Suppressor macrophage treated with lipopolysaccharide for 4 hours (primary cell): ENCODE measurements at regions not wholly inside any gene's neighbourhood (a gene's known extent, or its start where the extent isn't known, plus 50 kb on each side); places are given as distances from the start of the nearest gene placed in this dataset.
A peak's percentile ranks its signal among the peaks of the same experiment; 100 is the strongest.

Source experiments
- DNase-seq: peaks from one replicate; pipeline ENCODE4 v3.0.0-alpha.2; 2020

- no peak for DNase-seq
Observed at GRCh38 chr3:124453189-124453588, 277.1 kb upstream of the UMPS start.

DNA sequence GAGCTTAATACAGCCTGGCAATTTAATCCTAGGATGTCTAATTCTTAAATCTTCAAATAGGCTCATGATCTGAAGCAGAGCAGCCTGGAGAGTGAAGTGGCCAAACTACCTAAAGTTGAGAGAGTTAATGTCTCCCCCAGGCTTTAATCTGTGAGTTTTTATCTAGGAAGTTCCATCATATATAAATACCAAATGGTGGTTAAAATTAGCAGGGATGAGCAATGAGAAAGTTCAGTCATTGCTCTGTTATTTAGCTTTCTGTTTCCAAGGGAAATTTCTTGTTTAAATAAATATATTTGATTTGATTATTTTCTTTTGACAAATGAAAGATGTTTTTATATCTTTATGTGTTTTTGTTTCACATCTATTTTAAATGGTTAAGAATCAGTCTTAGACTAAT is 274.4 kb upstream of the UMPS start:
- DNase-seq = no peak

DNA sequence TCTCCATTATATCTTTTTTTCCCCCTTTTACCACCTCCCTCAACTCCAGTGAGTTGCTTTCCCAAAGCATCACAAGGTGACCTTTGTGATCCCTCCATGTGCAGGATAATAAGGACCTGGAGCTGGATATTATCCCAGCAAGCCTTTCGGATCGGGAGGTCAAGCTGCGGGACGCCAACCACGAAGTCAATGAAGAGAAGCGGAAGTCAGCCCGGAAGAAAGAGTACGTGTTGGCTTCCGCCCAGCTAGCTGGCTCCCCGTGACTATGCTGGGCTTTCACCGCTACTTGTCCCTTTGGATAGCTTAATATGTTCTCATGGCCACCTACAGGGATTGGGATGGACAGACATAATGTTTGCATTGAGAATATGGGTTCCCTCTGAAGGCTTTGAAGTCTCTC is 273.7 kb upstream of the UMPS start:
- DNase-seq = no peak

GRCh38 chr3:124459678-124460077 is 270.6 kb upstream of the UMPS start:
- no peak for DNase-seq

GRCh38 chr3:124461126-124461525 is 269.1 kb upstream of the UMPS start:
- DNase-seq = no peak

DNA sequence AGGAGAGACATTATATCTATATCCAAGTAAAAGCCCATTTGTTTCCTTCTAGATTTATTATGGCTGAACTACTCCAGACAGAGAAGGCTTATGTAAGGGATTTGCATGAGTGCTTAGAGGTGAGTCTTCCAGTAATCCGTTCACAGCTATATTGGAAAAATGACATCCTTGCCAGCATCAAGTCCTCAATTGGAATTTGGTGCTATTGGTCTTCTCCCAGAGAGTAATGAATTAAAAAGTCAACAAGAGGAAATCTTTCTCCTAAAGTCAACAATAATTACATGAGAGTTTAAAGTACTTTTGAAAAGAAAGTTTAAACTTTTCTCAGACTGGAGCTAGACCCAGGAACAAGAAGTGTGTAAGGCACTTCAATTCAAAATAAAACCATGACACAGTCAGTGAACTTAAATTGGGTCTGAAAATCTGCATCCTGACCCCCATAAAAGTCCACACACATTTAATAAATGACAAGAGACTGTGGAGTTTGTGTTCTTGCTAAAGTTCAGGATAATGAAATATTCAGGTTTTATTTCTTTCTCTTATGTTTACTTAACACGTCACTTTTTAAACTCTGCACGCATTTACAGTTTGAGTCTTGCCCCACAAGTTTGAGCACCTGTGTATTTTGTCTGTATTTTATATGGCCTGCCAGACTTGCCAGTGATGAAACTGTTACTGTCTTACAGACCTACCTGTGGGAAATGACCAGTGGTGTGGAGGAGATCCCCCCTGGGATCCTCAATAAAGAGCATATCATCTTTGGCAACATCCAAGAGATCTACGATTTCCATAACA is 268.2 kb upstream of the UMPS start:
- DNase-seq = no peak

GRCh38 chr3:124463234-124463633 is 267.0 kb upstream of the UMPS start:
- DNase-seq = no peak

DNA sequence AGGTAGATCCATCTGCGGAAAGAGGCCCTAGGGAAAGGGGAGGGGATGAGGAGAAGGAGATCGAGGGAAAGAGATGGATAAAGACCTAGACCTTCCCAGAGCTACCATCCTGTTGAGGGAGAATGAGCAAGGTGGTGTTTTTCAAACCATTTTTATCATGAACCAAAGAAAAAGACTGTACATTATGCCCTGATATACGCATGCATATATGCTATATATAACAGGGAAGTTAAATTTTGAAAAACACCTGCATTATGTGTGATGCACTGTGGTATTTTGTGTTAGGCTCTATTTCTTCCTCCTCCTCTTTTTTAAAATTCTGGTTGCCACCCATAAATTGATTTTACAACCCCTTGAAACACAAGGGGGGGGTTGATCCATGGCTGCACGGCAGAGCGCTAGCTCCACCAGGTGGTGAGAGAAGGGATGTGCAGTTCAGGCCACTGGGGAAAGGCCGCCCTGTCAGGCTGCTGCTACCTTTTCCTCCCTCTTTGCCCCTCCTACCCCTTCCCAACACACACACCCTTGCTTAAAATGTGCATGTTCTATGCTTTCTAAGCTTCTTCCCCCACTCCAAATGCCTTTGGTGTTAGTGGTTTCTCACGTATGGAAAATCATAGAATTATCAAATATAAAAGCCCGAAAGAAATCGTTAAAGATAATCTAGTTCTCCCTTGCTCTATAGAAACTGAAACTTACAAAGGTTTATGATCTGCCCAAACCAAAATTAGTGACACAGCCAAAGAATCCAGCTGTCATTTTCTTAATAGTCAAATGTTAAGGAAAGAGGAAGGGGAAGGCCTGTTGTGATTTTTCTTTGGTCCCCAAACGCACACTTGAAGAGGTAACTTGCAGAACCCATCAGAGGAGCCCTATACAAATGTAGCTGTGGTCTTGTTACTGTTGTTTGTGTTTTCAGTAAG is 262.0 kb upstream of the UMPS start:
- peak; percentile 54 for DNase-seq

GRCh38 chr3:124469555-124469954 is 260.7 kb upstream of the UMPS start:
- no peak for DNase-seq

GRCh38 chr3:124478830-124479229 is 251.4 kb upstream of the UMPS start:
- no peak for DNase-seq

DNA sequence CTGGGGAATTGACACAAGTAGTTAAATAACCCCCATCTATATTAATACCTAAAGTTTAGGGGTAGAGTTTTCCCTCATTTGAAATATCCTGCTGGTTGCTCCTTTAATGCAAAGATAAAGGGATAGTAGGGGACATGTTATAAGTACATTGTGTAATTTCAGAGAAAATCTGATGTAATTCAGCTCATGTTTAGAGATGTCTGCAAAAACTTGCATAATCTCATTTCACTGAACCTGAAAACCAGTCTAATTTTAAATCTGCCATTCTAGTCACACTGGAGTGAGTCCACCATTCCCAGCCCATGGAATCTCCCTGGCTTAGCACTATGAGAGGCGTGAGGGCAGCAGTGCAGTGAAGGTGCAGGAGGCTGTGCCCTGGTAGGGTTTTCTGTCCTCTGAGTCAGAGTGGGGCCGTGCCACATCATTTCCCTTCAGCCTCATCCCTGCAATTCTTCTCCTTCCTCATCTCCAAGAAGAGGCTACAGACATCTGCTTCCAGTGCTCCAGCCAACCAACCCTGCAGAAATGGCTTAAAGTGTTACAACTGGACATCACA is 246.3 kb upstream of the UMPS start:
- DNase-seq = no peak

DNA sequence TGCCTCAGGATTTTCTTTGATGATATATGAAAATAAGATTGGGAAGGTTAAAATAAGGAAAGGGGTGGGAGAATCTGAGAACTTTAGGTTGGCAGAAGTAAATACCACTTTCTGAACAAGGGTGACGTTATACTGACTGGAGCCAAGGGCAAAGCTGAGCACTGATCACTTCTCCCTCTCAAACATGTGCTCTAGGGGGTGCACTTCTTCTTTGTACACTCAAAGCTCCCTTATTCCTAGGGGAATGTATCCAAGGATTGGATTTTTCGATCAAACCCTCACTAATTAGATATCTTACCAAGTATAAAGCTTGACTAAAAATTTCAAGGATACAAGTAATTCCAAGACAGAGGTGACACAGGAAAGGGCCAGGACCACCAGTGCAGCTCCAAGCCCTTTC is 243.9 kb upstream of the UMPS start:
- no peak for DNase-seq

GRCh38 chr3:124489506-124489905 is 240.7 kb upstream of the UMPS start:
- no peak for DNase-seq

DNA sequence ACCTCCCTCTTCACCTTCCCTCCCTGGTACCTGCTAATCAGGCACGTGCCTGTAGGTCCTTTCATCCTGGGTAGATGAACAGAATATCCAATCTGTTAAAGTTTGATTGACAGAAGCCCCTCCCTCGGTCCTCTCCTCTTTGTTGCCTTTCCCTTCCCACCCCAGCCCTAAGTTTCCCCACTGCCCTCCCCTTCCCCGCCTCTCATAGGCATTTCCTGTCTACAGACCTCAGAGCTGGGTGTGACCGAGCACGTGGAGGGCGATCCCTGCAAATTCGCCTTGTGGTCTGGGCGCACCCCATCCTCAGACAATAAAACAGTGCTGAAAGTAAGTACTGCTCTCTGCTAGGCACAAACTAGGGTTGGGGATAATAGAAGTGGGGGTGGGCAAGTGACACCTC is 239.2 kb upstream of the UMPS start:
- DNase-seq = no peak

GRCh38 chr3:124491875-124492274 is 238.4 kb upstream of the UMPS start:
- DNase-seq = no peak

GRCh38 chr3:124492824-124493223 is 237.4 kb upstream of the UMPS start:
- DNase-seq = no peak

DNA sequence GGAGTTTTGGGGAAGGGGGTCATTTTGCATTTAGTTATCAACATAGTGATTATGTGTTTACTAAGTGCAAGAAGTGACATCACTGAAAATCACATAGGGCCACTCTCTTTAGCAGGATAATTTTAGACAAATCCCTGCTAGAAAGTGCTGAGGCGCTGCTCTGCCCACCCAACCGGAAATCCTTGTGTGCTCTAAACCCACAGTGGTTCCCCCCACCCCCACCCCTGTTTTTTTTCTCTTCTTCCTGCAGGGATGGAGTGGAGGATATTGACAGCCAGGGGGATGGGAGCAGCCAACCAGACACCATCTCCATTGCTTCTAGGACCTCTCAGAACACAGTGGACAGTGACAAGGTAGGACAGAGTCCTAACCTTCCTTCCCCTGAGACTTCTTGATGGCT is 234.2 kb upstream of the UMPS start:
- no peak for DNase-seq

DNA sequence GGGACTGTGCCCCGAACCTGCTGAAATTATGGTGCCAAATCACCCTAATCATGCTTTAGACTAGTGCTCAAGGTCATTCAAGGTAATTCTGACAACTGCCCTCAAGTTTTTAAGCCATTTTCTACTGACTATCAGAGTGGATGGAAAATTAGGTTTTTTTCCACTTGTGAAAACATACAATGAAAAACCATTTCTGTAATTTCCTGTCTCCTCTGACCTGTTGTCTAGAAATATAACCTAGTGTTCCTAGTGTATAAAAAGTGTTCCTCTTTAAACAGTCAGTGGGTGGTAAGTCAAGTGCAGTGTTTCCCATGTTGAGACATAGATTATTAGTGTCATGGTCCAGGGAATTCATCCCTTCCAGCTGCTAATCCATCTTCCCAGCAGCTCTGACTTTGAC is 232.8 kb upstream of the UMPS start:
- no peak for DNase-seq

DNA sequence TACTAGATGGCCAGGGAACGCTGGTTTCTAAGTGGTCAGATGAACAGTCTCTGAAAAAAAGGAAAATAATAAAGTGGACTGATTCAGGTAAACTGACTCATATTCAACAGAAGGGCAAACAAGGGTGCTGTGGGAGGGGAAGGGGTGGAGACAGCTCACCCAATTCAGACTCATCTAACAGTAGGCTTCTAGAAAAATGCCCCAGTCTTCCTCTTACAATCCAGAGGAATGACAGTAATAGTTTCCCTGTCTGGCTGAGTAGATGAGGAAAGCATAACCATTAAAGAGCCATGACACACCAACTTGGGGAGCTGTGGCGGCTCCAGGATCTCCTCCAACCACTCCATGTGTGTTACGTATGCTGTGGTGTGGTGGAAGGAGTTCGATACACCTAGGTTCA is 231.4 kb upstream of the UMPS start:
- no peak for DNase-seq

DNA sequence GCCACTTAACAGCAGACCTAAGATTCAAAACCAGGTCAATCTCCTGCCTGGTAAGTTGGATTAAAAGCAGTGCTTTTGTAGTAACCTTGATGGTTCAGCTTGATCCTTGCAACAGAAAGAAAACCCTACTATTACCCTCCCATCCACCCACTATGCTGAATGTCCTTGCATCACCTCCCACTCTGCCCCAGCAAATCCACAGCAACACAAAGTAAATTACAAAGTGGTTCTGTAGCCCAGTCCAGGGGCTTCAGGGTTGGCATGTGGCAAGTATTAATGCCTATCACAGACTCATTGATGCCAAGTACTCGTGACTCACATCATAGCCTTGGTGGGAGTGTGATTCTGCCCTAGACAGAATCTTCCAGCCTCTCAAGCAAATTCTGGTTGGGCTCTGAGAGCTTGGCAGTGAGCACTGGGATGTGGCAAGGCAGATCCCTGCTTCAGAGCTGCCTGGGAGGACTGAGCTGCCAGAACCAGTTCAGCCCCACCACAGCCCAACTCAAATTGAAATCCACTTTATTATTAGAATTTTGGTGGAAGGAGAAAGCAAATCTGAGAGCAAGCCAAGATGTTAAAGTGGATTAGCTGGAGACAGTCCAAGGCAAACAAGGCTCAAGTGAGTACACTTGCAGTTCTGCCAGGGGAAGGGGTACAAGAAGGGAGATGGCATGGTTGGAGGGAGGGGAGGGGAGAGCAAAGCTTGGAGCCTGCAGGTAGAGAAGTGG is 225.8 kb upstream of the UMPS start:
- DNase-seq = no peak

DNA sequence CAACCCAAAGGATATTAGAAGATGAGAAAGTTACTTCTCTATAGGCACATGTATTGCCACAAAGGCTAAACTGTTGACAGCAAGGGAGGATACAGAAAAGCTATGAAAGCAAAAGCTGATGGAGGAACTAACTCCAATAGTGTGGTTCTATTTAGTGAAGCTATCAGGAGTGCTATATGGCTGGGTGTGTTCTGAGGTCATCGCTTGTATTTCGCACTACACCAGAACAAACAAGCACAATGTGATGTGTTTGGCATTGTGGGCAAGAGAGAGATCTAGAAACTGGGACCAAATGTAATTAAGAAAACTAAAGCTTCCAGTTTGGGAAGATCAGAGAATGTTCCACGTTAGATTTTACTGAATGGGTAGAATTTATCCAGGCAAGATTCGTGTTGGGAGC is 220.4 kb upstream of the UMPS start:
- DNase-seq = no peak

- no peak for DNase-seq
Observed at GRCh38 chr3:124510290-124510689, 220.0 kb upstream of the UMPS start.
